Upper lobe of left lung (tissue), 6 donors: ENCODE measurements at regions not wholly inside any gene's neighbourhood (a gene's known extent, or its start where the extent isn't known, plus 50 kb on each side); places are given as distances from the start of the nearest gene placed in this dataset.

Experiments
- ATAC-seq, 2 donors: fragments of 200-7000 bp; cut with Tn5 transposase; one replicate each; pipeline ENCODE4 v1.9.1; 2022; ENCODE audit warnings: mild to moderate bottlenecking in 2 of 2, moderate library complexity in 2 of 2; ENCODE audit not compliant: low FRiP score in 2 of 2
- DNase-seq, 2 donors: peaks; one replicate each; pipeline ENCODE4 v3.0.0-alpha.2; 2019 to 2020
- H3K27ac ChIP-seq, 4 donors: fragments of 200-600 bp; sonication (generic); one replicate each; pipeline ENCODE4 v1.5.1; 2016 to 2019
- H3K27me3 ChIP-seq, 4 donors: fragments of 200-600 bp; sonication (generic); one replicate each; pipeline ENCODE4 v1.5.1; 2017 to 2019
- H3K36me3 ChIP-seq, 4 donors: fragments of 200-600 bp; sonication (generic); one replicate each; pipeline ENCODE4 v1.5.1; 2016 to 2019
- H3K4me1 ChIP-seq, 4 donors: fragments of 200-600 bp; sonication (generic); one replicate each; pipeline ENCODE4 v1.5.1; 2018 to 2019
- H3K4me3 ChIP-seq, 4 donors: fragments of 200-600 bp; sonication (generic); one replicate each; pipeline ENCODE4 v1.5.1; 2017 to 2019; ENCODE audit warnings: mild to moderate bottlenecking in 2 of 4, moderate library complexity in 1 of 4
- H3K9me3 ChIP-seq, 4 donors: fragments of 200-600 bp; sonication (generic); one replicate each; pipeline ENCODE4 v1.5.1; 2018 to 2019
- EP300 ChIP-seq, 4 donors: sonication (generic); formaldehyde crosslinking; IDR thresholded peaks; one replicate each; pipeline ENCODE4 v1.5.1; 2017; ENCODE audit warnings: antibody characterized with exemption in 4 of 4, control low read depth in 2 of 4
- POLR2A ChIP-seq, 4 donors: fragments of 450-650 bp; IDR thresholded peaks; one replicate each; pipeline ENCODE4 v1.5.1; 2016 to 2017; ENCODE audit warnings: antibody characterized with exemption in 4 of 4, mild to moderate bottlenecking in 2 of 4
- POLR2AphosphoS5 ChIP-seq, 2 donors: sonication (generic); formaldehyde crosslinking; IDR thresholded peaks; one replicate each; pipeline ENCODE4 v1.5.1; 2017; ENCODE audit warnings: antibody characterized with exemption in 2 of 2
- WGBS, 2 donors: methylation state at CpG; one replicate each; pipeline ENCODE4 v1.1.5; 2017 to 2018; 5-methylcytosine and 5-hydroxymethylcytosine counted together
- TF ChIP-seq, protein P1 (sequence below), 6 experiments: fragments of 450-650 bp in 4 of 6; fragments of 200-600 bp in 2 of 6; sonication (generic) in 2 of 6; IDR thresholded peaks; one replicate each; pipeline ENCODE4 v1.5.1; 2016 to 2019; ENCODE audit warnings: antibody characterized with exemption in 6 of 6
- donor health status: DM: no; HTN: no; CAD: no; lungs with moderate emphysema.
- donor health status: DM: no; HTN: yes; CAD: no; lungs with severe emphysema.

DNA sequence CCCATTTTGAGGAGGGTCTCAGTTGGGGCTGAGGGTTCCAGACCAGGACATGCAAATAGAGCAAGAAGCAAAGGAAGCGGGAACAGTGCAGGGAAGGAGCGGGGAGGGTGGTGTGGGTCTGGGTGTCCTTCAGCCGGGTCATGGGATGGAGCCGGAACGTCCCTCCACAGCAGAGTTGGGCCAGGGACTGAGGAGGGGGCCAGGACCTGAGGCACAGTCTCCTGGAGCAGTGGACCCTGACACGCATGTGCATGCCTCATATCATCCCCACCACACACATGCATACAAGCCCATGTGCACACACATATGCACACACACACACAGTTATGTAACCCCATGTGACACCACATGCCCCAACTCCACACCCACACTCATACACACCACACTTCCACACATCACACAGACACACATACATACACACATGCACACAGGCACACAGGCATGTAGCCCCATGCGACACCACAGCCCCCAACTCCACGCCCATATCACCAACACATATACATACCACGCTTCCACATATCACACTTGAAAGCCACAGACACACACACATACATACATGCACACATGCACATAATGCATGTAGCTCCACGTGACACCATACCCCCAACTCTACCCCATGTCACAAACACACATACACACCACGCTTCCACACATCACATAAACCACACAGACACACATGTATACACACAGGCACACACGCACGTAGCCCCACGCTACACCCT lies 1026.6 kb downstream of the BRD1 start:
- 90 to 91% methylated on average over 14 of the region's 14 CpGs for WGBS, 2 donors
- ATAC-seq (no peak), DNase-seq (no peak)
- Histone ChIP-seq H3K4me3 (no peak overlapping the region), H3K4me1 (no peaks in the 10 kb centered on the region), H3K27me3 (no peaks in the 10 kb centered on the region), H3K27ac (no peak overlapping the region), H3K36me3 (no peaks in the 10 kb centered on the region), H3K9me3 (no peaks in the 10 kb centered on the region)
- TF ChIP-seq POLR2A (IDR thresholded peaks at IDR 0.05) (no peak), EP300 (IDR thresholded peaks at IDR 0.05) (no peak), POLR2AphosphoS5 (IDR thresholded peaks at IDR 0.05) (no peak)
- TF ChIP-seq, protein P1, sequence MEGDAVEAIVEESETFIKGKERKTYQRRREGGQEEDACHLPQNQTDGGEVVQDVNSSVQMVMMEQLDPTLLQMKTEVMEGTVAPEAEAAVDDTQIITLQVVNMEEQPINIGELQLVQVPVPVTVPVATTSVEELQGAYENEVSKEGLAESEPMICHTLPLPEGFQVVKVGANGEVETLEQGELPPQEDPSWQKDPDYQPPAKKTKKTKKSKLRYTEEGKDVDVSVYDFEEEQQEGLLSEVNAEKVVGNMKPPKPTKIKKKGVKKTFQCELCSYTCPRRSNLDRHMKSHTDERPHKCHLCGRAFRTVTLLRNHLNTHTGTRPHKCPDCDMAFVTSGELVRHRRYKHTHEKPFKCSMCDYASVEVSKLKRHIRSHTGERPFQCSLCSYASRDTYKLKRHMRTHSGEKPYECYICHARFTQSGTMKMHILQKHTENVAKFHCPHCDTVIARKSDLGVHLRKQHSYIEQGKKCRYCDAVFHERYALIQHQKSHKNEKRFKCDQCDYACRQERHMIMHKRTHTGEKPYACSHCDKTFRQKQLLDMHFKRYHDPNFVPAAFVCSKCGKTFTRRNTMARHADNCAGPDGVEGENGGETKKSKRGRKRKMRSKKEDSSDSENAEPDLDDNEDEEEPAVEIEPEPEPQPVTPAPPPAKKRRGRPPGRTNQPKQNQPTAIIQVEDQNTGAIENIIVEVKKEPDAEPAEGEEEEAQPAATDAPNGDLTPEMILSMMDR (IDR thresholded peaks at IDR 0.05) = no peak

DNA sequence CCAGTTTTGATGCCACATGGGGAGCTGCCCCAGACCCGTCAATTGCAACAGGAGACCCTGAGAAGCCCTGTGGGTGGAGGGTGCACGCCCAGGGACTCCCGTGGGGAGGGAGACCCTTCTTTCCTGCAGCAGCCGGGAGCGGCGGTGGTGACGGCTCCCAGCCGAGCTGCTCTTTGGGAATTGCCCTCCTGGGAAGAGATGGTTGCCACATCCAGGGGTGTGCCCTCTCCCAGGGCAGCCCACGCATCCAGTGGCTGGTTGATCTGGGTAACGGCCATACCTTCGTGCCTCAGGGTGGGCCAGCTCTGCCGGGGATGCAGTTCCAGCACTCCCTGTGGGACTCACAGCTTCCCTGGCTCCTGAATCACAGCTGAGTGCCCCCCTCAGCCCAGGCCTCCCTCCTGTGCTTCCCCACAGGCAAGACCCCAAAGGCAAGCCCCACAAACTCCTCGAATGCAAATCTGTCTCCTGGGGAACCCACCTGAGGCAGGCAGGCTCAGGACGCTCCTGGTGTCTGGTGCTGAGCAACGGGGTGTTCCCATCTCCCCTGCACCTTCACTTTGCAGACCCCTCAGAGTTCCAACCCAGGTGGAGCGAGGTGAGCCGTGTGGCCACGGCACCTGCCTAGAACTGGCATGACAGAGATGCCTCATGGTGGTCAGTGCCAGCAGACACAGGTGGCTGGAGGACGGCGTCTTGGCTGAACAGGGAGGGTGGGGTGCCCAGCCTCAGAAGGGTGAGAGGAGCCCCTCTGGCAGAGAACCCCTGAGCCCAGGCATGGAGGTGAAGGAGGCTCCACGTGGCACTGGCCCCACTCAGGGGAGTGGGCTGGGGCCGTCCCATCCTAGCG lies 1027.4 kb downstream of the BRD1 start:
- Histone ChIP-seq H3K4me3 (no peak overlapping the region), H3K4me1 (no peaks in the 10 kb centered on the region), H3K36me3 (no peaks in the 10 kb centered on the region), H3K27me3 (no peaks in the 10 kb centered on the region), H3K27ac (no peak overlapping the region), H3K9me3 (no peaks in the 10 kb centered on the region)
- DNase-seq (no peak), ATAC-seq (no peak)
- 83 to 94% methylated on average over 11 to 22 of the region's 23 CpGs for WGBS, 2 donors
- no peak for TF ChIP-seq EP300 (IDR thresholded peaks at IDR 0.05)
- no peak for TF ChIP-seq POLR2A (IDR thresholded peaks at IDR 0.05)
- no peak for TF ChIP-seq POLR2AphosphoS5 (IDR thresholded peaks at IDR 0.05)
- TF ChIP-seq, protein P1 (IDR thresholded peaks at IDR 0.05) = no peak

DNA sequence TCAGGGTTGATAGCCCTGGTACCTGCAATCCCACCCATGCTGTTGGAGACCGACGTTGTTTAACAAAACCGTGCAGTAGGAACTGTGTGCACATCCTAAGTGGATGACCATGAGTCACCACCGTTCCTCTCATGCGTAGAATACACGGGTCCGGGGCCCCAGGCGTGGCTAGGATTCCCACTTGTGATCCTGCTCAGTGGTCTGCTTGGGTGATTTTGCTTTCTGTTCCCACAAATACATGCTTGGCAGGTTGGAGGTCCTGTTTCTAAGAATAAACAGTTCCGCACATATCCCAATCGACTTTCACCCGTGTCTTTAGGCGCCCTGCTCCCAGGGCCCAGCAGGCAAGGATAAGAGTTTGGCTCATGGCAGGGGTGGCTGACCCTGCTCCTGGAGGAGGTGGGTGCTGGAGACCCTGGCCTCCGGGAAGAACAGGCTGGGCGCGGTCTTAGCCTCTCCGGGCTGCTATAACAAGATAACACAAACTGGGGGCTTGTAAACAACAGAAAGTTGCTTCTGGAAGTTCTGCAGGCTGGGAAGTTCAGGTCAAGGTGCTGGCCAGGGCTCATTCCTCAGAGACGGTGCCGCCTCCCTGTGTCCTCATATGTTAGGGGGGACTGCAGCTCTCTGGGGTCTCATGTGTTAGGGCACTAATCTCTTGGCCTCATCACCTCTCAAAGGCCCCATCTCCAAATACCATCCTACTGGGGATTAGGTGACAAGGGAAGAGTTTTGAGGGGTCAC lies 1028.3 kb downstream of the BRD1 start:
- ATAC-seq (no peak), DNase-seq (no peak)
- H3K9me3 ChIP-seq = no peaks in the 10 kb centered on the region
- H3K36me3 ChIP-seq = no peaks in the 10 kb centered on the region
- H3K27me3 ChIP-seq = no peaks in the 10 kb centered on the region
- 82 to 90% methylated on average over 17 to 18 of the region's 18 CpGs for WGBS, 2 donors
- TF ChIP-seq EP300 (IDR thresholded peaks at IDR 0.05) = no peak
- no peak for TF ChIP-seq POLR2A (IDR thresholded peaks at IDR 0.05)
- no peak for TF ChIP-seq POLR2AphosphoS5 (IDR thresholded peaks at IDR 0.05)
- TF ChIP-seq, protein P1 (IDR thresholded peaks at IDR 0.05) = no peak
- H3K4me3 ChIP-seq = no peak overlapping the region
- no peak overlapping the region for H3K27ac ChIP-seq
- H3K4me1 ChIP-seq = no peaks in the 10 kb centered on the region

DNA sequence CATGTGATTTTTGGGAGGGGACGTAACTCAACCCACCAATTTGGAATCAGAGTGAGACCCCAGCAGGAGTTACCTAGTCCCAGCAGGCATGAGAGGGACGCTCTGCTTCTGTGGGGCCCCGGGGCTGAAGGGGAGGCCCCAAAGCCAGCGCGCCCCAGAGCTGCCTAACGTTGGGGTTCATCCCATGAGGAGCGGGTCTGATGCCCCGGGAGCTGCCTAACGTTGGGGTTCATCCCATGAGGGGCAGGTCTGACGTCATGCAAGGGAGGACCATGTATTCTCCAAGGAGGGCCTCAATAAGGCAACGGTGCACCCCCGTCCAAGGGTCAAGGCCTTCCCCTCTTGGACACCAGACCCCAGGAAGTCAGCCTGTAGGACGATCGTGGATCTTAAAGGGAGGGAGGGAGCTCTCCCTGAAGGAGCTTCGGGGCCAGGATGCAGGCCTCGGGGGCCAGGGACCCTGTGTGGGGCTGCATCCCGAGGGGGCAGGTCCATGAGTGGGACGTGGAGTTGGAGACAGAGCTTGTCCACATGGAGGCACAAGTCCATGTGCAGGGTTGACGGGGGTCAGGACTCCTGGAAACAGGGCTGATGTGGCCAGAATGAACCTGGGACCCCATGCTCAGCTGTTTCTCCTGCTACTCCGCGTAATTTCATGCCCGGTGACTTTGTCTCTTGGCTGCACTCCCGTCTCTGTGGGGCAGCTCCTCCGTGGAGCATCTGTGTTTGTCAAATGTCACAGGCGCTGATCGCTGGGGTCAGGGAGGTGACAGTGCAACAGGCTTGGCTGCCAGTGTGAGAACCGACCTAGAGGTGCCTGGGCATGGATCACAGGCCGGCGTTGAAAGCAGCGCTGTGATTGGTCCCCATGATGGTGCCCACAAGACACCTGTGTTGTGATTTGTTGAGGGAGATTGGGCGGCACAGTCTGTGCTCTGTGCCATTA lies 1029.1 kb downstream of the BRD1 start:
- Histone ChIP-seq H3K27me3 (no peaks in the 10 kb centered on the region), H3K4me1 (no peaks in the 10 kb centered on the region), H3K36me3 (no peaks in the 10 kb centered on the region), H3K9me3 (no peaks in the 10 kb centered on the region), H3K4me3 (no peak overlapping the region), H3K27ac (no peak overlapping the region)
- DNase-seq = no peak
- WGBS, 2 donors = 77 to 87% methylated on average over 26 to 31 of the region's 31 CpGs
- TF ChIP-seq POLR2AphosphoS5 (IDR thresholded peaks at IDR 0.05) (no peak), POLR2A (IDR thresholded peaks at IDR 0.05) (no peak), EP300 (IDR thresholded peaks at IDR 0.05) (no peak)
- TF ChIP-seq, protein P1 (IDR thresholded peaks at IDR 0.05) = no peak
- ATAC-seq = no peak
